Neural cell (in vitro differentiated cells): ENCODE measurements at regions not wholly inside any gene's neighbourhood (a gene's known extent, or its start where the extent isn't known, plus 50 kb on each side); places are given as distances from the start of the nearest gene placed in this dataset.
A peak's percentile ranks its signal among the peaks of the same experiment; 100 is the strongest.
"Not testable (repeated sequence)": the region's sequence is repeated elsewhere in the genome, so short reads cannot be mapped to it uniquely, and the experiment has no call there.

Source experiments
- EP300 ChIP-seq: fragments of 450-650 bp; conservative IDR thresholded peaks from 2 replicates; pipeline ENCODE4 v1.6.1; 2014; ENCODE audit warnings: antibody characterized with exemption, mild to moderate bottlenecking, moderate library complexity; ENCODE audit not compliant: poor library complexity, severe bottlenecking
- EZH2 ChIP-seq: fragments of 200-600, 300-800 bp; shearing (Covaris generic), sonication (generic); IDR thresholded peaks from 2 replicates; pipeline ENCODE4 v1.6.1; 2014; ENCODE audit warnings: antibody characterized with exemption, low read length, borderline replicate concordance, mild to moderate bottlenecking; ENCODE audit not compliant: insufficient read depth, poor library complexity, severe bottlenecking
- POLR2AphosphoS5 ChIP-seq: IDR thresholded peaks from 2 replicates; pipeline ENCODE4 v1.6.1; 2012
- RAD21 ChIP-seq: fragments of 450-650 bp; conservative IDR thresholded peaks from 2 replicates; pipeline ENCODE4 v1.6.1; 2014; ENCODE audit warnings: antibody characterized with exemption, mild to moderate bottlenecking, moderate library complexity
- SMC3 ChIP-seq: fragments of 450-650 bp; conservative IDR thresholded peaks from 2 replicates; pipeline ENCODE4 v1.6.1; 2014; ENCODE audit warnings: antibody characterized with exemption, mild to moderate bottlenecking, moderate library complexity; ENCODE audit not compliant: poor library complexity
- TF ChIP-seq, protein P1 (sequence below): fragments of 450-650 bp; IDR thresholded peaks from 2 replicates; pipeline ENCODE4 v1.5.1; 2014; ENCODE audit warnings: antibody characterized with exemption, mild to moderate bottlenecking, moderate library complexity; ENCODE audit not compliant: poor library complexity, severe bottlenecking

GRCh38 chr1:146376708-146377496, 148.1 kb upstream of the NOTCH2NLA start:
- TF ChIP-seq, protein P1, sequence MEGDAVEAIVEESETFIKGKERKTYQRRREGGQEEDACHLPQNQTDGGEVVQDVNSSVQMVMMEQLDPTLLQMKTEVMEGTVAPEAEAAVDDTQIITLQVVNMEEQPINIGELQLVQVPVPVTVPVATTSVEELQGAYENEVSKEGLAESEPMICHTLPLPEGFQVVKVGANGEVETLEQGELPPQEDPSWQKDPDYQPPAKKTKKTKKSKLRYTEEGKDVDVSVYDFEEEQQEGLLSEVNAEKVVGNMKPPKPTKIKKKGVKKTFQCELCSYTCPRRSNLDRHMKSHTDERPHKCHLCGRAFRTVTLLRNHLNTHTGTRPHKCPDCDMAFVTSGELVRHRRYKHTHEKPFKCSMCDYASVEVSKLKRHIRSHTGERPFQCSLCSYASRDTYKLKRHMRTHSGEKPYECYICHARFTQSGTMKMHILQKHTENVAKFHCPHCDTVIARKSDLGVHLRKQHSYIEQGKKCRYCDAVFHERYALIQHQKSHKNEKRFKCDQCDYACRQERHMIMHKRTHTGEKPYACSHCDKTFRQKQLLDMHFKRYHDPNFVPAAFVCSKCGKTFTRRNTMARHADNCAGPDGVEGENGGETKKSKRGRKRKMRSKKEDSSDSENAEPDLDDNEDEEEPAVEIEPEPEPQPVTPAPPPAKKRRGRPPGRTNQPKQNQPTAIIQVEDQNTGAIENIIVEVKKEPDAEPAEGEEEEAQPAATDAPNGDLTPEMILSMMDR, result not testable (repeated sequence)
- peak; percentile 42 for TF ChIP-seq RAD21
- not testable (repeated sequence) for TF ChIP-seq EZH2
- peak; percentile 93 for TF ChIP-seq POLR2AphosphoS5
- peak; percentile 61 for TF ChIP-seq SMC3
- peak; percentile 64 for TF ChIP-seq EP300
